Stimulated activated CD8-positive, alpha-beta memory T cell treated with anti-CD3 and anti-CD28 coated beads, Interleukin-7, amount 100 ng/mL, for 4 hours (primary cell): ENCODE measurements at regions not wholly inside any gene's neighbourhood (a gene's known extent, or its start where the extent isn't known, plus 50 kb on each side); places are given as distances from the start of the nearest gene placed in this dataset.
"Not testable (repeated sequence)": the region's sequence is repeated elsewhere in the genome, so short reads cannot be mapped to it uniquely, and the experiment has no call there.

Experiments used
- DNase-seq, 2 donors: peaks; one replicate each; pipeline ENCODE4 v3.0.0-alpha.2; 2020; ENCODE audit warnings: low read depth in 2 of 2

DNA sequence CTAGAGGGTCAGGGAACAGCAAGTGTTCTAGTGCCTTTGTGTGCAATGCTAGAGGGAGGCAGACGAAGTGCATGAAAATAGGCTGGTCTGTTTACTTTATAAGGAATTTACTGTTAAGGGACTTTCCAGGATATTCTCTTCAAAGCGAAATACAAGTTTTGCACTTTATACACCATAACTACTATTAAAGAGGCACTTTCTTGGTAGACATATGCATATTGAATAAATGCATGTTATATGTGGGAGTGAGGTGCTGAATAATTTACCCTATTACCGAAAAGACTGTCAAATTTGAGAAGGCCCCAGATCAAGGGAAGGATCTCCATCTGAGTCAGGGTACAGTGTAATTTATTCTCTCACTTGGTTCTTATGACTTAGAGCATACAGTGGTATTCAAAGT is 310.5 kb downstream of the S1PR1 start:
- DNase-seq: no peak

DNA sequence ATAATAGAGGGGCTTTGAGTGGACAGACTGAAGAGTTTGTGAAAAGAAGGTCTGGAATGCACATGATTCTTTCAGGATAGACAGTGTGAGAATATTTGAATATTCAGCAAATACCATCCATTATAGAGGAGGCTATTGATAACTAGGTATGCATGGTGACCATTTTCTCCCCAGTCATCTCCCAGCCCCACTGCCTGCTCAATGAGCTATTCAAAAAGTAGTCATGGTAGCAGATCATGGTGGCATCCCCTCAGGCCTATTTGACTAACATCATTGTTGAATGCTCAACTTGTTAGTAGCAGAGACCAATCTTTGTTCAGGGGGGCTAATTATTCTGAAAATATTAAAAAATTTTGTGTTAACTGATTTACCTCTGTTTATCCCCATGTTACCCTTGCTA is 311.6 kb downstream of the S1PR1 start:
- no peak for DNase-seq

DNA sequence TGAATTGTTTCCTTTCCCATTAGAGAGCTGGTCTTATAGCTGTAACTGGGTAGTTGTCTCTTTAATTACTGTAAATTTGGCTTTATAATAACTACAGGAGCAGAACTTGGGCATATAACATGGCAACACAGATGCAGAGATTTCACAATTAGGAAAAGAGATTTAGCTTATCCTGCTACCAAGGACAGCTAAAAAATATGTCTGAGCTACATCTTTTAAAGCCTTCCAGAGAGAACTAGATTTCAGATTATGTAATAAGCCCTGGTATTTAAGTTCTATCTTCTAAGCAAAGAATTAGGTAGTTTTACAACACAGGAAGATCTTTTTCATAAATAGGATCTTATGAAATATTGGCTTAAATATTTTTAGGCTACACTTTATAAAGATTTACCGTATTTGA is 313.8 kb downstream of the S1PR1 start:
- DNase-seq: no peak

DNA sequence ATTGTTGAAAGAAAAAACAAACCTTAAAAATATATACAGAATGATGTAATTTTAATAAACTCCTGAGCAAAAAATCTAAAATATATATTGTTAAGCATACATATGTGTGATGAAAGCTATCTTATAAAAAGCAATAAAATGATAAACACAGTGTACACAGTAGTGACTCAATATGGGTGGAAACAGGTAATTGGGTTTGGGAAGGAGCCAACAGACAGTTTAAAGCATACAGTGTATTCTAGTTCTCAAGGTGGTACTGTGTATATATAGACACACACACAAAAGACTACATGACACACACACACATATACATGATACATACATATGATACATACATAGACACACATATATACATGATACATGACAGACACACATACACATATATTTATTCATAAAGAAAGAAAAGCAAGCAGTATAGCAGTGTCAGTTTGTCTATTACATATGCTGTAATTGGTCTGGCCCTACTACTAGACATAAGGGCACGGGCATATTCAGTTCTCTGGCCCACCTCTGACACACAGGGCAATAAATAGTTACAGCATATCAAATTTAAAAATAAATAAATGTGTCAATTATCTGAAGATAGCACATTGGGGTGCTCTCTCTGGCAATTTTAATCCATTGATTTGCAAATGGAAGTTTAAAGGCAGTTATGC is 330.2 kb downstream of the S1PR1 start:
- no peak for DNase-seq

DNA sequence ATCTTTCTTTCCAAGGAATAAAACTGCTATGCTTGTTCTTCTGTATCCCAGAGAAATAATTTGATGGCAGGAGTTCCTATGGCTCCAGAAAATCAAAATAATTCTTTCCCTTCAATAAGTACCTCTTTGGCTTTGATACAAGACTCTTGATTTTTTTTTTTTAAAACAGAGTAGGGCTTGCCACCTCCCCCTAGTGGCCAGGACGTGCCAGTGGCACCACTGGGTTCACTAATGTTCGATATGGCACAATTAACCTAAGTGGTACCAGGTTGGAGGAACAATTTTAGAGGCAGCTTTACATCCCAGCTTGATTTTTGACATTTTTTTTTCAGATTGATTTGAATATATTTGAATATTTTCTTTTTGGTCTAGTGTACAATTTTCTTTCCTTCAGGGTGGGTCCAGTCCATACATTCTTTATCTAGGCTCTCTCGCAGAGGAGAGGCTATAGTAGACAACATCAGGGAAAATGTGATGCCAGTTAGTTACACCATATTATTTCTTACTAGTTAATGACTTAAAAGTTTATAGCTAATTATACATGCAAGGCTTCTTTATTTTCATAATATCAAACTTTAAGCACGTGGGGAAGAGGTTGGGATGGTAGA is 330.9 kb downstream of the S1PR1 start:
- DNase-seq: peak in 1 of 2 donors; percentile 15

DNA sequence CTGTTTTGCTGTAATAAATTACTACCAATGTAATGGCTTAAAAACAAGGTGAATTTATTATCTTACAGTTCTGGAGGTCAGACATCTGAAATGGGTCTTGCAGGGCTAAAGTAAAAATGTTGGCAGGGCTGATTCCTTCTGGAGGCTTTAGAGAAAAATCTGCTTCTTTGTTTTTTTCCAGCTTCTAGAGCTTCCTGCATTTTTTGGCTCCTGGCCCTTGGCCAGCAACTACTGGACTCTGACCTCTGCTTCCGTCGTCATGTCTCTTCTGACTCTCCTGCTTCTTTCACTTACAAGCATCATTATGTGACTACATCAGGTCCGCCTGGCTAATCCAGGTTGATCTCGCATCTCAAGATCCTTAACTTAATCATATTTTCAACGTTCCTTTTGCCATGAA is 350.9 kb downstream of the S1PR1 start:
- no peak for DNase-seq

DNA sequence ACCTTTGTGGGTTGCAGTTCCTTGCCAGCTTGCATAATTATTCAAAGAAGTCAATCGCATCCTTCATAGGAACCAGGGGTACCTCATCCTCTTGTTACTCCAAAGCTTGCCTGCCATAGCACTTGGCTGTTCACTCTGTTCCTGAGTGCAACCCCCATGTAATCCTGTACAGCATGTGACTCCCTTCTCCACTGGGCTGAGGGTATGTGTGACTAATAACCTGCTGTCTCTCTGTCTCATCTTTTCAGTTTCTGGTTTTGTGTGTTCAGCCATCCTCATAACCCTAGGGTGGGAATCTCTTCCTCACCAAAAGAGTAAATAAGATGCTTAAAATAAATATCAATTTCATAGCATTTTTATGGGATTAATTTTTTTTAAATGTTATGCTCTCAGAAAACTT is 351.9 kb downstream of the S1PR1 start:
- no peak for DNase-seq

DNA sequence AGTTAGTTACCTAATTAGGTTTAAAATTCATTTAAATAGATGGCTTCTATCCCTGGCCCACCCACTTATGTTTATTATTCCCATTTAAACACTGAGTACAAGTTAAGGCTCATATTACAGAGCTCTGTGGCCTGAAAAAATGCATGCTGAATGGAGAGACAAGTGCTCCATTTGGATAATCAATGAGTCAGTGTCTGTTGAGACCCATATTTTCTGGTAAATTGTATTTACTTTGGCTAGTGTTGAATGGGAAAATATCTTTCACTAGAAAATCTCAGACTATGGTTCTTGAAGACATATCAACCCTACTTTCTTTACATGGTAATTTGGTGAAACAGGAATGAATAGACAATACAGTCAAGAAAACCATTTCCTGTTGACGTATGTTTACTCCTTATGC is 356.0 kb downstream of the S1PR1 start:
- DNase-seq: no peak

DNA sequence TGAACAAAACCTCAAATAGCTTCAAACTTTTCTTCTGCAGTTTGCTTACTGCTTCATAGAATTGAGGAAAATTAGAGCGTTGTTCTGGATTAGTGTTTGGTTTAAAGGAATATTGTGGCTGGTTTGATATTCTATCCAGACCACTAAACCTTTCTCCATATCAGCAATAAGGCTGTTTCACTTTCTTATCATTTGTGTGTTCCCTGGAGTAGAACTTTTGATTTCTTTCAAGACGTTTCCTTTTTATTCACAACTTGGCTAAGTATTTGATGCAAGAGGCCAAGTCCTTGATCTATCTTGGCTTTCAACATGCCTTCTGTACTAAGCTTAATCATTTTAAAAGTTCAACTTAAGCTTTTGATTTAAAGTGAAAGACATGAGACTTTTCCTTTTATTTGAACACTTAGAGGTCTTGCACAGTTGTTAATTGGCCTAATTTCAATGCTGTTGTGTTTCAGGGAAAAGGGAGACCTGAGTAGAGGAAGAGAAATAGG is 359.1 kb downstream of the S1PR1 start:
- DNase-seq: no peak

DNA sequence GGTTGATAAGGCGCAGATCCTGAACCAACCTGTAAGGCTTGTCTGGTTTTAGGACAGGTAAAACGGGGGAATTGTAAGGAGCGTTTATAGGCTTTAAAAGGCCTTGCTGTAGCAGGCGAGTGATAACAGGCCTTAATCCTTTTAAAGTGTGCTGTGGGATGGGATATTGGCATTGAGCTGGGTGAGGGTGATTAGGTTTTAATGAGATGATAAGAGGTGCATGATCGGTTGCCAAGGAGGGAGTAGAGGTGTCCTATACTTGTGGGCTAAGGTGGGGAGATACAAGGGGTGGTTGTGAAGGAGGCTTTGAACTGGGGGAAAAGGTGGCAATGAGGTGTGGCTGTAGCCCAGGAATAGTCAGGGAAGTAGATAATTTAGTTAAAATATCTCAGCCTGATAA is 363.8 kb downstream of the S1PR1 start:
- not testable (repeated sequence) for DNase-seq

DNA sequence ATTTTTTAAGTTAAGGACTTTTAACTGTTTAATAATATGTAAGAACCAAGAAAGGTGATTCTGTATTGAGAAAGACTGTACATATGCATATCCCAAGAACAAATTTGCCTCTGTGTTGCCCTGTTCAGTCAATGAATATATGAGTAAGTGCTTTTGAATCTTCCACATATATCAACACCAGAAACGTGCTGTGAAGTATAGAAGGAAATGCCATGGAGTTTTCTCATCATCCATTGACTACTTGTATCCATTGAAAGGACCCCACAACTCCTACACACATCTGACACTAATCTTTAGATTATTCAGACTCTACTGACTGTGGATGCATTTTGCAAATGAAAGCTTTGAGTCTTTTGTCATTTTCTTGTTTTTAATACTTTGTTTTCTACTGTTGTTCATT is 366.9 kb downstream of the S1PR1 start:
- DNase-seq: no peak

DNA sequence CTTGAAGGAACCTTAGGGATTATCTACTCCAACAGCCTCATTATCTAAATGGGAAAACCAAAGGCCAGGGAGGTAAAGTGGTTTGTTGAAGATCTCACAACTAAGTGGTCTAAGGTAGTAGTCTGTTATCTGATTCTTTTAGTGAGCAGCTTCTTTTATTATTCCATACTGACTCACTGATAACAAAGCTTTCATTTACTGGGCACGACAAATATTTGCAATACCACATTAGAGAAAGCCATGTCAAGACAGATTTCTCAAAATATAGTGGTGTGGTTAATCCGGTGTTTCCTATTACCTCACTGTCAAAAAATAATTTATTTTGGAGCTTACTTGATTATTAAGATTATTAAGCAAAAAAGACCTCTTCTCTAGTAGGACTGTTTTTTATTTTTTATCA is 369.1 kb downstream of the S1PR1 start:
- no peak for DNase-seq

DNA sequence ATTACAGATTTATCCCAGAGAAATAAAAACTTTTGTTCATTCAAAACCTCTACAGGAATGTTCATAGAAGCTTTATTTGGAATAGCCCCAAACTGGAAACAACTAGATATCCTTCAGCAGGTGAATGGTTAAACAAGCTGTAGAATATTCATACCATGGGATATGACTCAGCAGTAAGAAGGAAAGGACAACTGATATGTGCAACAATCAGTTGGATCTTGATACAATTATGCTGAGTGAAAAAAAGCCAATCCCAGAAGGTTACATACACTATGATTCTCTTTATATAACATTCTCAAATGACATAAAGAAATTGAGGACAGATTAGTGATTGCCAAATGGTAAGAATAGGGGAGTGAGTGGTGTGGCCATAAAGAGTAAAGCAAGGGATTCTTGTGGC is 376.7 kb downstream of the S1PR1 start:
- no peak for DNase-seq

DNA sequence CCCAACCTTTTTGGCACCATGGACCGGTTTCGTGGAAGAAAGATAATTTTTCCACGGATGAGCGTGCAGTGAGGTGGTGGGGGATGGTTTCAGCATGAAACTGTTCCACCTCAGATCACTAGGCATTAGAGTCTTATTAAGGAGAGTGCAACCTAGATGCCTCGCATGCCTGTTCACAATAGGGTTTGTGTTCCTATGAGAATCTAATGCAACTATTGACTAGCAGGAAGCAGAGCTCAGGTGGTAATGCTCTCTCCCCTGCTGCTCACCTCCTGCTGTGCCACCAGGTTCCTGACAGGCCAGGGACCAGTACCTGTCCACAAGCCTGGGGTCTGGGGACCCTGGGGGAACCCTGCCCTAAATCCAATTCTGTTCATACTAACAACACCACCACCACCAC is 377.8 kb downstream of the OLFM3 start:
- no peak for DNase-seq

DNA sequence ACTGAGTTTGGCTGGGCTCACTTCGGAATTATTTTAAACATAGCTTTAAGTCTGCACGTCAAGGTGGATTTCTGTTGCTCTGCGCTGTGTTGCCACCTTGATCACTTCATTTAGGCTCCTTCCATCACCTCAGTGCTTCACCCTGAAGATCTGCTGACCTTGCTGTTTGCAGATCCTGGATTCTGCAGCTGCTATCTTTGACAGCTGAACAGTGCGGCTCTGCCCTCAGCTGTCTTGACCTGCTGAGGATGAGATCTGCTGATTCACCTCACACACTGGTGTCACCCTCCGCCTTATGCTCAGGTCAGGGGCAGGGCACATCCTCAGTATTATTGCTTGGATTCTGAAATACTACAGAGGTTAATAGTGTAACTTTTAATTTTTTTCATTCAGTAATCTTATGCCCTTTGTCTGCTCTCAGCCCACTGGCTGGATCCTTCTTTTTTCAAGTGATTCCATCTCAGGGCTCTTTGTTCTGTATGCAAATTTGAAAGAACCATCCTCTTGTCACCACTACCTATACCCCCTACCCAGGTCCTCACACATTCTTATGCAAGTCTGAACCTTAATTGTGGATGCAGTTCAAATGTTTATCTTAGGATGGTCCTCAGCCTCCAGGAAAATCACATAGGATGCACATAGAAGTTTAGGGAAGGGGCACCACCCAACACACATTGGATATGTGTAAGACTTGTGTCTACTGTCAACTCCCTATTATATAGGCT is 364.0 kb downstream of the OLFM3 start:
- DNase-seq: no peak

DNA sequence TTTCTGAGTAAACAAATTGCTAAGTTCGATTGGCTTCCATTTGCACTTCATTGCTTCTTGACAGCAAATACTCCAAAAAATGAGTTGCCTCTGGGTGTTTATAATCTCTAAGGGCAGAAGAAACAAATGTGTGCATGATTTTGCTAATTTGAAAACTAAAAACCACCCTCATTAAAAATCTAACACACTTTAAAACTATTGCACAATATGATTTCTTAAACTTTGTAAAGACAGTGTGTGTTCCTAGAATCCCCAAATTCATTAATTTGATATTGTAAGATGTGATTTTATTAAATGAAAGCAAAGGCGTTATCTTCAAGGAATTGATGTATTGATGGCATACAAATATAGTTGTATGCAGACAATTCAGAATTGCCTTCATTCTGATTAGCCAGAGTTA is 350.9 kb downstream of the OLFM3 start:
- no peak for DNase-seq

DNA sequence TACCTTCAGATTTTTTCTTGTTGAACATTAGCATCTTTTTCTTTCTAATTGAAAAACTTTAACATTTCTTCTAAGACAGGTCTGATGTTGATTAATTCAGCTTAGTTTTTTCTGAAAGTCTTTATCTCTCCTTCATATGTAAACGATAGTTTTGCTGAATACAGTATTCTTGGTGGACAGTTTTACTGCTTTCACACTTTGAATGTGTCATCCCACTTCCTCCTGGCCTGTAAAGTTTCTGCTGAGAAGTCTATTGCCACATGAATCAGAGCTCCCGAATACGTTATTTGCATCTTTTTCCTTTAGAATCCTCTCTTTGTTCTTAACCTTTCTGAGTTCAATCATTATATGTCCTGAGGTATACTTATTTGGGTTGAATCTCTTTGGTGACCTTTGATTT is 344.2 kb downstream of the OLFM3 start:
- DNase-seq: no peak

DNA sequence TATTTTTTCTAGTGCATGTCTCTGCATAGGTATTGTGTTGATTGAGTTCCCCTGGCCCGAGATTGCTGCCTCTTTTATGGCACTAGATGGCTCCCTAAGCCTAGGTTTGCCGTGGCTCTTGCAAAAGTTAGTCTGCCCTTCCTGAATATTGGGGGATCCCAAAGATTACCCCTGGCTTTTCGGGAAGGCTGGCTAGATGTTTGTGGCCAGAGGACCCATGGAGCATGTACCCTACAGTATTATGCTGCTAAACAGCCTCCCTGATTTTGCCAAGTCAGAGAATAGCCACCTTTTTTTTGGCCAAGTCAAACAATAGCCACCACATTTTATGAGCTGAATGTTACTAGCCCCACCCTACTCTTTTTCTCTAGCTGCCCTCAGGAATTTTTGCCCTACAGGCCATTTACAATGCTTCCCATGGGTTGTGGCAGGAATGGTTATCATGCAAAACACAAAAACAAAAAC is 343.2 kb downstream of the OLFM3 start:
- DNase-seq: no peak

DNA sequence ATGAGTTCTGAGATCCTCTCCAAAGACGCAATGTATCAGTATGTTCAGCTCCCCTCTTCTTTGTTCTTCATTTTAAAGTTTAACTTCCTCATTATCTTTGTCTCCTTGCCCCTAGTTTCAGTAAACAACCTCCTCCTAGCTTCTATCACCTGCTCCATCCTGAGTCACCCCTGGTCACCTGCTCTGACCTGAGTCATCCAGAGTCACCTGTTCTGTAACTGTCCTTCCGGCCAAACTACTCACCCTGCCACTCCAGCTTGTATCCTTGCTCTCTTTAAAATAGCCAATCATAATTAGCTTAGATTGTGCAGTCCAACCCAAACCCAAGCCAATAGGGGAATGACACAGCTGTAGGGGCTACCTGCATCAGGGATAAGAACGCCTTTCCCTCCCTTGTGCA is 332.0 kb downstream of the OLFM3 start:
- DNase-seq: no peak

DNA sequence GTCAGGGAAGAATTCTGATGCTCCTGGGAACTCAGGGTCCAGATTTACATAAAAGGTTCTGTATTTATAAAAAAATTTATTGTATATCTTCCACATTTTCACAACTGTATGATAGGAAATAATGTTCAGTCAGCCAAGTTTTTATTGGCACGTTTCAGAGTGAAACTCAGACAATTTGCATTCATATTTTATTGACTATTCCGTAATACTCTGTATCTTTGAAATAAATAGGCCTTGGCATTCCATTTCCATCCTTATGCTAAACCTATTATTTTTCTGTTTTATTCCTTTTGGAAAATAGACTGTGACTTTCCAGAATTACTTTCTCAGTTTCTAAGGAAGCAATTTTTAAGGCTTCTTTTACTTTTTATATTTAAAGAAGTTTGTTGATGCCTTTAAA is 329.0 kb downstream of the OLFM3 start:
- no peak for DNase-seq

DNA sequence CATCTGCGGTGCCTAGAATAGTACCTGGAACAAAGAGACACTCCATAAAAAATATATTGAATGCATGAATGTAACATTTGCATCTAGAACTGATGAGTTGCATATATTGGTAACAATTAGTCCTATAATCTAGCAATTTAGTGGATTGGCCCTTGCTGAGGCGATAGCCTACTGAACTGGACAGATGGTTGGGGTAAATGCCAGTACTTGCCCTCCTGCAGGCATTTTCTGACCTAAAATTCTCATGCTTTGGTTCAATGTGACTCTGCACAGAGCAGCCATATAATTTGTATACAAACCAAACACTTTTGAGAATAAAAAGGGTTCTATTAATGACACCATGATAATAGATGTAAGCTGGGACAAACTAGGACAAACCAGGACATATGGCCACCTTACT is 313.6 kb downstream of the OLFM3 start:
- DNase-seq: no peak

DNA sequence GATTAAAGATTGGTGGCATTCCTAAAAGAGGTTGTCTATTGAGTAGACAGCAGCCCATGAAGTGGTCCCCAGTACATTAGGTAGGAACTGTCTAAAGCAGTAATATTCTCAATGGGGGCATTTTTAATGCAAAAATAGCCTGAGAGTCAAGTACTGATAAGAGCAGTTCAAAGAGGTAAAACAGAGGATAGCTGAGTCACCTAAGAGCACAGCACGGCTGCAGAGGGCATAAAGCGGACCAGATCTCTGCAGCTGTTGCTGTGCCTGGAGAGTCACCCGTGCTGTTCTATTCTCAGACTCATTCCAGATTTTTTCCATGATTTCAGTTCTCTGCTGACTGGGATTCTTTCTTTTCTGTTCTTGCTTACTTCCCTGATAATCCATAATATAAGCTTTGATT is 313.2 kb downstream of the OLFM3 start:
- DNase-seq: no peak

DNA sequence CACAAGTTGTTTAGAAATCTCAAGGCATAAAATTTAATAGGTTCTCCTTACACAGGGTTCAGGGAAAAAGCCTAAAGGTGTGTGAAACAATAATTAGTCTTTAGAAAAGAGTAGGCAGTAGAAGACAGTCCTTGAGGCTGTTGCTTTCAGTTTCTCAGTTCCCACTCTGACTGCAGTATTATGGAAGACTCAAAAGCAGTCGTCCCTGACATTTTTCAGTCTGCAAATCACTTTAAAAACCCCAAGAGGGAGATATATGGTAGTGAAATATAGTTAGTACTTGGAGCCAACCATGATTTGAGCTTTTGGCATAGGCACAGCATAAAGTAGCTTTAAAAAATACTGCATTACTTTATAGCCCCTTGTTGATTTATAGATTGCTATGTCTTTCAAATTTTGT is 299.7 kb downstream of the OLFM3 start:
- DNase-seq: no peak
